ENCODE measurements at regions not wholly inside any gene's neighbourhood (a gene's known extent, or its start where the extent isn't known, plus 50 kb on each side); places are given as distances from the start of the nearest gene placed in this dataset.

- intact Hi-C loops (cut with DNase I), result no loop called here
- H3K27ac ChIP-seq, result no peak overlapping the region
- H3K4me1 ChIP-seq (replicated peaks in 1 of 2), result no peaks in the 10 kb centered on the region
- no peaks in the 10 kb centered on the region for H3K36me3 ChIP-seq (replicated peaks in 1 of 2)
- H3K9me3 ChIP-seq (replicated peaks in 1 of 3), result no peaks in the 10 kb centered on the region
- WGBS, 4 donors, result 68 to 87% (median 84%) methylated on average over 3 of the region's 3 CpGs
- no peak for TF ChIP-seq POLR2A (IDR thresholded peaks at IDR 0.05)
- TF ChIP-seq, protein P1, sequence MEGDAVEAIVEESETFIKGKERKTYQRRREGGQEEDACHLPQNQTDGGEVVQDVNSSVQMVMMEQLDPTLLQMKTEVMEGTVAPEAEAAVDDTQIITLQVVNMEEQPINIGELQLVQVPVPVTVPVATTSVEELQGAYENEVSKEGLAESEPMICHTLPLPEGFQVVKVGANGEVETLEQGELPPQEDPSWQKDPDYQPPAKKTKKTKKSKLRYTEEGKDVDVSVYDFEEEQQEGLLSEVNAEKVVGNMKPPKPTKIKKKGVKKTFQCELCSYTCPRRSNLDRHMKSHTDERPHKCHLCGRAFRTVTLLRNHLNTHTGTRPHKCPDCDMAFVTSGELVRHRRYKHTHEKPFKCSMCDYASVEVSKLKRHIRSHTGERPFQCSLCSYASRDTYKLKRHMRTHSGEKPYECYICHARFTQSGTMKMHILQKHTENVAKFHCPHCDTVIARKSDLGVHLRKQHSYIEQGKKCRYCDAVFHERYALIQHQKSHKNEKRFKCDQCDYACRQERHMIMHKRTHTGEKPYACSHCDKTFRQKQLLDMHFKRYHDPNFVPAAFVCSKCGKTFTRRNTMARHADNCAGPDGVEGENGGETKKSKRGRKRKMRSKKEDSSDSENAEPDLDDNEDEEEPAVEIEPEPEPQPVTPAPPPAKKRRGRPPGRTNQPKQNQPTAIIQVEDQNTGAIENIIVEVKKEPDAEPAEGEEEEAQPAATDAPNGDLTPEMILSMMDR (IDR thresholded peaks at IDR 0.05), result no peak
- H3K4me3 ChIP-seq, result no peak overlapping the region
- DNase-seq, result no peak
- no peaks in the 10 kb centered on the region for H3K27me3 ChIP-seq
Observed at GRCh38 chr11:79671401-79671800, 230.6 kb upstream of the TENM4 start.

DNA sequence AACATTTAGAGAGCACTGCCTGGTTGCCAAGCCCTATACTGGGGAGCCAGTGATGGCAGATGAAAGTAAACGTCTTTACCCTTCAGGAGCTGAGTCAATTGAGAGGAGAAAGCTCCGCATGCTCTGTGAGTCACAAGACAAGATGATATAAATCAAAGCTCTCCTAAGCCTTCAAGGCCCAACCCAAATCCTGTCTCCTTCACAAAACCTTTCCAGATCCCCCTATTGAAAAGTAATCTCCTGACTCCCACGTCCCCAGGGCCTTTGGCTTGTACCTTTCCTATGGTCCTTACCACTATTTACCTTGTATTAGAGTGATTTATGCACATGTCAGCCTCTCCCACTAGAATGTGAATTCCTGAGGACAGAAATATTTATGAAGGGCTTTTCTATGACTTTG is 230.1 kb upstream of the TENM4 start:
- no peak overlapping the region for H3K4me3 ChIP-seq
- no peaks in the 10 kb centered on the region for H3K9me3 ChIP-seq (replicated peaks in 1 of 3)
- H3K36me3 ChIP-seq (replicated peaks in 1 of 2), result no peaks in the 10 kb centered on the region
- no peak for DNase-seq
- TF ChIP-seq POLR2A (IDR thresholded peaks at IDR 0.05), result no peak
- TF ChIP-seq, protein P1 (IDR thresholded peaks at IDR 0.05), result no peak
- 40 to 64% (median 44%) methylated on average over 3 of the region's 3 CpGs for WGBS, 4 donors
- no peaks in the 10 kb centered on the region for H3K27me3 ChIP-seq
- H3K4me1 ChIP-seq (replicated peaks in 1 of 2), result no peaks in the 10 kb centered on the region
- H3K27ac ChIP-seq, result no peak overlapping the region
- intact Hi-C loops (cut with DNase I), result no loop called here

GRCh38 chr11:79668575-79668974 is 227.7 kb upstream of the TENM4 start:
- TF ChIP-seq, protein P1 (IDR thresholded peaks at IDR 0.05), result no peak
- TF ChIP-seq POLR2A (IDR thresholded peaks at IDR 0.05), result no peak
- no peak overlapping the region for H3K4me3 ChIP-seq
- DNase-seq, result no peak
- no peaks in the 10 kb centered on the region for H3K27me3 ChIP-seq
- no peaks in the 10 kb centered on the region for H3K4me1 ChIP-seq (replicated peaks in 1 of 2)
- 67 to 84% (median 79%) methylated on average over 4 of the region's 4 CpGs for WGBS, 4 donors
- intact Hi-C loops (cut with DNase I), result no loop called here
- H3K27ac ChIP-seq, result no peak overlapping the region
- H3K9me3 ChIP-seq (replicated peaks in 1 of 3), result no peaks in the 10 kb centered on the region
- no peaks in the 10 kb centered on the region for H3K36me3 ChIP-seq (replicated peaks in 1 of 2)

DNA sequence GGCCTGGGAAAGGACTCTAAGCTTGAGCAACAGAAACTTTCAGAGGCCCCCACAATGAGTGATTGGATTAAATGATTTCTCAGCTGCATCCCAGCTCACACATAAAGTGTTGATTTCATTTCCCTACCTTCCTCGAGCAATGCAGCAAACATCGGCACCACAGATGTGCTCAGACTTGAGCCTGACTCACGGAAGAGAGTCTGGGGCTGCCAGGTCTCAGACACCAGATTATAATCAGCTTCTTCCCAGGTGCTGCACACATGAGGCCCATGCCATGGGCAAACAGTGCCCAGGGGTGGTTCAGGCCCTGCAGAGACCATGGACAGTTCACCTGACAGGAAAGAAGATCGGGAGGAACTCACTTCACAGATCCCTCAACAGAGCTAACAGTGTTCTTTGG is 226.6 kb upstream of the TENM4 start:
- 75 to 94% (median 84%) methylated on average over 4 of the region's 4 CpGs for WGBS, 4 donors
- H3K4me1 ChIP-seq (replicated peaks in 1 of 2), result no peaks in the 10 kb centered on the region
- H3K27me3 ChIP-seq, result no peaks in the 10 kb centered on the region
- H3K4me3 ChIP-seq, result no peak overlapping the region
- intact Hi-C loops (cut with DNase I), result no loop called here
- H3K27ac ChIP-seq, result no peak overlapping the region
- no peaks in the 10 kb centered on the region for H3K9me3 ChIP-seq (replicated peaks in 1 of 3)
- no peaks in the 10 kb centered on the region for H3K36me3 ChIP-seq (replicated peaks in 1 of 2)
- DNase-seq, result no peak
- TF ChIP-seq, protein P1 (IDR thresholded peaks at IDR 0.05), result no peak
- no peak for TF ChIP-seq POLR2A (IDR thresholded peaks at IDR 0.05)

Data from adrenal gland (tissue), 9 donors.